ENCODE measurements at regions not wholly inside any gene's neighbourhood (a gene's known extent, or its start where the extent isn't known, plus 50 kb on each side); places are given as distances from the start of the nearest gene placed in this dataset.

DNA sequence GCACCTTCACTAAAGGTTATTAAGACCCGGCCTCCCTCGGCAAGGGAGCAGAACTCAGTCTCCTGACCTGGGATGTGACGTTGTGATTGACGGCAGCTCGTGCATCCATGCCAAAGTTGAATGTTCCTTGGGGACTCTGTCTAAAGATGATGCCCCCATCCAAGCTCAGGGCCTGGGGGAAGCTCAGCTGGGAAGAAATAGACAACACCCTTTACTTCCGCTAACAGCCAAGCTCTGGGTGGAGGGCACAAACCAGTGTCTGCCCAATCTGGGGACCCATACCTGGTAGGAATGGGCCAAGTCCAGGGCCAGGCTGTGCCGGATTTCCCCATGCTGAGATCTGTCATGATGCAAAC is 95.4 kb downstream of the RMI2 start:
- DNase-seq (ENCODE audit: low read depth, low spot score) = no peak

- no peak for DNase-seq (ENCODE audit: low read depth, low spot score)
Observed at GRCh38 chr16:11445486-11445885, 100.2 kb downstream of the RMI2 start.

DNA sequence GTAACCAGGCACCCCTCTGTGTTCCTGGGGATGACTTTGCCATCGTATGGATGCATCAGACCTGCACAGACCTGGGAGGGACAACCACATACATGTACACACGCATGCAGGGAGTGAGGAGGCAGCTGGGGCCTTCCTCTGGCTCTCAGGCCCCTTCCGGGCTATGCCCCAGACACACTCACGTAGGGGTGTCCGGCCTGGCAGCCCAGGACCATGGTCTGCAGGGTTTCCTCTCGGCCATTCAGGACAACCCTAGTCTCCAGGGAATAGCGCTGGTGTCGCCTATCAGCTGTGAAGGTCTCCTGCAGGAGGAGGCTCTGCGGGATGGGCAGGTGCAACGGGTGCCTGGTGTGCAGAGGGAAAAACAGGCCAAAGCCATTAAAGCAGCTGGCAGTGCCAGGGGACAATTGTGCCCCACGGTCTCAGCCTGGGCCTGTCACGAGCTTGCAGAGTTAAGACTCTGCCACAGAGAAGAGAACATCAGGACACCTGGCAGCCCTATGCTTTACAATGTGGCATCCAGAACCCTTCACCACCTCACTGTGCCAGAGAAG is 101.4 kb downstream of the RMI2 start:
- DNase-seq (ENCODE audit: low read depth, low spot score) = no peak

DNA sequence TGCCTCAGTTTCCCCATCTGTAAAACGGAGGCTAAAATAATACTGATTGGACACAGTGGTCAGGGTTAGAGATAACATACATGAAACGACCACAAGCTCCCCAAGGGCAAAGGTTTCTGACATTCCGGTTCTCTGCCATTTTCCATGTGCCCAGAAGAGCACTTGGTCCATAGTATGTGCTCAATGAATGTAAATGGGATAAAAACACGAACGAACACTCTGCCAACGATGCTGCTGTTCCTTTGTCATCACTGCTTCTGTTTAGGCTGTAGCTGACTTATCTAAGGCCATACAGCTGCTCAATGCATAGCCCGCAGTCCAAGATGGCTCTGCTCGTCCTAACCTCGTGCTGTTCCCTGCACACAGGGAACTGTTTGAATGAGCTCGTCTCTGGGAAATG is 102.0 kb downstream of the RMI2 start:
- no peak for DNase-seq (ENCODE audit: low read depth, low spot score)

DNA sequence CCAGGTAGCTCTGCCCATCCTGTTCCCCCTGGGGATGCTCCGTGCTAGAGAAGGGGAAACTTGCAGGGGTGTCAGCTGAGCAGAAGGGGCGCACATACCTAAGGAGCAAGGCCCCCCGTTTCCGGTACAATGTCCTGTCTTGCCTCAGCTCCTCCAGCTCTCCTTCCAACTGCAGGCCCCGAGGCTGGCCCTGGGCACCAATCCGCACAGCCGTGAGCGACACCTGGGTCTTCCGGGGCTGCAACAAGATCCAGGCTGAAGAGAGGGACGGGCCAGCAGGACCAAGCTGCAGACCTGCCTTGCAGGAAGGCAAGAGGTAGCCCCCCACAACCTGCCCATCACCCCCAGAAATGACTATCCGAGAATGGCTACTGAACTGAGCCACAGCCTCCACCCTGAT is 102.6 kb downstream of the RMI2 start:
- no peak for DNase-seq (ENCODE audit: low read depth, low spot score)

- DNase-seq (ENCODE audit: low read depth, low spot score) = no peak
Observed at GRCh38 chr16:11448796-11449416, 103.6 kb downstream of the RMI2 start.

GRCh38 chr16:11449716-11450115 is 104.5 kb downstream of the RMI2 start:
- no peak for DNase-seq (ENCODE audit: low read depth, low spot score)

GRCh38 chr16:11450136-11450535 is 104.9 kb downstream of the RMI2 start:
- no peak for DNase-seq (ENCODE audit: low read depth, low spot score)

DNA sequence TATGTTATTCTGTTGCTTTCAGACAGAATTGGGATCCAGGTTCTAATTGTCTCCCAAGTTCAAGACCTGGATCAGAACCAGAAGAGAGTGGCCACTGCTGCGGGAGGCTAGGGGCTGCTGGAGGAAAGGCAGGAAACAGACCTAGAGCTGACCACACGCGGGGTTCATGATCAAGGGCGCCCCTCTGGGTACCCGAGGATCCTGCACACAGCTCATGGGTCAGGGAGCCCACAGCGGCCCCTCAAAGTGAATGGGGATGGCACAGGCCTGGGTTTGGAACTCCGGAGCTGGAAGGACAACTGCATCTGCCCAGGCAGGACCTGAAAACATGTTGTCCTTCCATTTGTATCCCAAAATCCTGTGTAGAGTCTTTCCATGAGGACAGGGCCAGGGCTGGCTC is 107.0 kb downstream of the RMI2 start:
- DNase-seq (ENCODE audit: low read depth, low spot score) = no peak

- peak; percentile 16 for DNase-seq (ENCODE audit: low read depth, low spot score)
Observed at GRCh38 chr16:11452746-11453389, 107.6 kb downstream of the RMI2 start.

DNA sequence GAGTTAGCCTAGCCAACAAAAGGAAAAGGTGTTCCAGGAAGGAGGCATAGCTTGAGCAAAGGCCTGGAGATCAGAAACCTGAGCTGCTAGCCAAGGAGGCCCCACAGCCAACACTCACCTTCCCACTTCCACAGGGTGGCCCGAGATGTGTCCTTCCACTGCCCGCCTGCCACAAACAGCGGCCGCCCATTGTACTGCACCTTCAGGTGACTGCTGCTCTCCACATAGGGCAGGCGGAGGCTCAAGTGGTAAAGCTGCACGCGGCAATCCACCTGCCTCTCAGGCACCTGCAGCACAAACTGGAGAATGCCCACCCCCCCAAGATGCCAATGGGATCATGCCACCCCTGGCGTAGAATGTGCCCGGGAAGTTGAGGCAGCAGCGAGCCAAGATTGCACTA is 111.5 kb downstream of the RMI2 start:
- DNase-seq (ENCODE audit: low read depth, low spot score) = no peak

- DNase-seq (ENCODE audit: low read depth, low spot score) = no peak
Observed at GRCh38 chr16:11459722-11460121, 114.5 kb downstream of the RMI2 start.

DNA sequence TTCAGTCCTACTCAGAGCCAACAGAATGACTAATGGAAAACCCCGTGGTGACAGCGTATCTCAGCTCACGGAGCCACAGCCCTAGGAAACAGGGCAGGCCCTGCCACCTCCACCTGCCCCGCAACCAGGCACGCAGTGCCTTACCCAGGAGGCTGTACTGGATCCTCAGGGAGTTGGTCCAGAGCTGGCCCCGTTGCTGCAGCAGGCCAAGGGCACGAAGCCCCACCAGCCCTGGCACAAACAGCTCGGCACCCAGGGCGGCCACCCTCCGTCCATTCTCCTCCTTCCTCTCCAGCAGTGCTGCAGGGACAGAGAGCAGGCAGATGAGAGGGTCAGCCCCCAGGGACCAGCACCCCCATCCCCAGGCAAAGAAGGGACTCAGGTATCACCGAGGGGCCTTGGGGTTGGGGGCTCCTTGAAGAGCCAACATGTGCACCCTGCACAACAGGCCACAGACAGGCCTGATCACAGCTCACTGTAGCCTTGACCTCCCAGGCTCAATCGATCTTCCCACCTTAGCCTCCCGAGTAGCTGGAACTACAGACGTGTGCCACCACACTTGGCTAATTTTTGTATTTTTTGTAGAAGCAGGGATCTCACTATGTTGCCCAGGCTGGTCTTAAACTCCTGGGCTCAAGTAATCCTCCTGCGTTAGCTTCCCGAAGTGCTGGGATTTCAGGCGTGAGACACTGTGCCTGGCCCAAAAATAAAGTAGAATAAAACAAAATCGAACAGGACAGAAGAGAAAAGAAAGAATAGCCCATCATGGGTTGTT is 115.7 kb downstream of the RMI2 start:
- no peak for DNase-seq (ENCODE audit: low read depth, low spot score)

DNA sequence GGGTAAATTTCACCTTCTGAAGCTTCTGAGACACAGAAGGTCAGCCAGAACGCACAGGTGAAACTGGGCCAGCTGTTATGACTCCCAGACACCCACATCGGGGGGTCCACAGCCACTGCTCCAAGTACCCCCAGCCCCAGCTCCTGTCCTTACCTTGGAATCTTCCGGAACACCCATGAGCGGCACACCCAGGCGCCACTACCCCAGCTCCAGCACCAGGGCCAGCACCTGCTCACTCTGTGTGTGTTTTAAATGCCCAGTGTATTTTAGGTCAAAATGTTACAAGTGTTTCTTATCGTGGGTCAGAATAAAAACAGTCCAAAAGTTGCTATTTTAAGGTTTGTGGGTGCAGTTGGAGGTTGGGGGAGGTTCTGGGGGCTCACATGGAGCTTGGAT is 116.3 kb downstream of the RMI2 start:
- DNase-seq (ENCODE audit: low read depth, low spot score) = no peak

GRCh38 chr16:11462036-11462435 is 116.8 kb downstream of the RMI2 start:
- no peak for DNase-seq (ENCODE audit: low read depth, low spot score)

DNA sequence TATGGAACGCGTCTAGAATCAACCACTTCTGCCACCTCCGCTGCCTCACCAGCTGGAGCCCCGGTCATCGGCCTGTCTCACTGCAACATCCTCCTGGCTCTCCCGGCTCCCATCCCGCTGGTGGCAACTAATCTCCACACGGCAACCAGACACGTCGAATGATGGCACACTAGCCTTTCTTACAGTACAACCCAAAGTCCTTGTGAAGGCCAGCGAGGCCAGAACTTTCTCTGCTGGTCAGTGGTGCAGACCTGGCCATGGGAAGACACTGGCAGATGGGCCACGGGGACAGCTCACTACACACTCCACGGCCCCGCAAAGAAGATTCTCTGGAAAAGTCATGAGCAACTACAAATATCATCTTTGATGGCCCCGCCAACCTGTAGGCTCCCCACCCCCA is 117.6 kb downstream of the RMI2 start:
- no peak for DNase-seq (ENCODE audit: low read depth, low spot score)

GRCh38 chr16:11464241-11464640 is 119.0 kb downstream of the RMI2 start:
- DNase-seq (ENCODE audit: low read depth, low spot score) = no peak

DNA sequence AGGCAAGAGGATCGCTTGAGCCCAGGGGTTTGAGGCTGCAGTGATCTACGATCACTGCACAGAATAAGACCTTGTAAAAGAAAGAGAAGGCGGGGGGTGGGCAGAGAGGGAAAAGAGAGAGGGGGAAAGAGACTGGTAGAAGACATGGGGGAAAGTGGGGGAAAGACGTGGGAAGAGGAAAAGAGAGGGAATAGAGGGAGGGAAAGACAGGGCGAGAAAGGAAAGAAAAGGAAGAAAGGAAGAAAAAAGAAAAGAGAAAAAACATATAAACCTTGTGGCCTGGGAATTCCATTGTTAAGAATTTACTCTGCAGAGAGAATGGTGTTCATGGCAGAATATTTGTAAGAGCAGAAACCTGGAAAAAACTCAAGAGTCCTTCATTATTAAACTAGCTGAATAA is 120.4 kb downstream of the RMI2 start:
- no peak for DNase-seq (ENCODE audit: low read depth, low spot score)

DNA sequence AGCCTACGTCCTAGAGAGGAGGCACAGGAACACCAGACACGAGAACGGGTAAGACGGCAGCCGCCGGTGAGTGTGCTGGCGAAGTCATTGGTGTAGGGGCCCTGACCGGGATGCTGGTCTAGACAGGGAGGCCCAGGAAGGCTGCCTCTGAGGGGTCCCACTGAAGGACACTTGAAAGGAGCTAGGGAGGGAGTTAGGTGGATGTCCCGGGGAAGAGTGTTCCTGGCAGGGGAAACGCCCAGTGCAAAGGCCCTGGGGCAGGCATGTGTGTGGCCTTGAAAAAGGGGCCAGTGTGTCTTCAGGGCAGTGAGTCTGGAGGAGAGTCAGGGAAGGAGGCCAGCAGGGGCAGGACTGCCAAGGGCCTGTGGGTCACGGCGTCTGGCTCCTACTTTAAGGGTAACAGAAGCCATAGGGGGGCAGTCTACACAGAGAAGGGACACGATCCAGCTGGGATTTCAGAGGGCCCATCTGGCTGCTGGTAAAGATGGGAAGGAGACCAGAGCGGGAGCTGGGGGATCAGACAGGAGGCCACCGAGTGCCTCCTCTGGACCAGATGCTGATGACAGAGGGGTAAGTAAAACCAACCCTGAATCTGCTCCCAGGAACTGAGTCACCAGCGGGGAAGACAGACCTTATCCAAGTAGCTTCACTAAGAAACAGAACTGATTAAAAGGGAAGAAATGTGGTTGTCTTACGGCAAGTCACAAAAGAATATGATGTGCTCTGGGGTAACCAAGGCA is 115.9 kb downstream of the LITAF start:
- no peak for DNase-seq (ENCODE audit: low read depth, low spot score)

- no peak for DNase-seq (ENCODE audit: low read depth, low spot score)
Observed at GRCh38 chr16:11471548-11471947, 115.2 kb downstream of the LITAF start.

GRCh38 chr16:11472410-11472809 is 114.3 kb downstream of the LITAF start:
- DNase-seq (ENCODE audit: low read depth, low spot score) = no peak

DNA sequence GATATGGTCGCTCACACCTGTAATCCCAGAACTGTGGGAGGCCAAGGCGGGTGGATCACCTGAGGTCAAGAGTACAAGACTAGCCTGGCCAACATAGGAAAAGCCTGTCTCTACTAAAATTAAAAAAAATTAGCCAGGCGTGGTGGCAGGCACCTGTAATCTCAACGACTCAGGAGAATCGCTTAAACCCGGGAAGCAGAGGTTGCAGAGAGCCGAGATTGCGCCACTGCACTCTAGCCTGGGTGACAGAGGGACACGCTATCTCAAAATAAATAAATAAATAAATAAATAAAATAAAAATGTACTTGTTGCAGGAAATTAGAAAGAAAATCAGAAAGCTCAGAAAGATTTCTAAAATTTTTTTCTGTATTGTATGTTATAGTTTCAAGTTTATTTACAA is 113.9 kb downstream of the LITAF start:
- DNase-seq (ENCODE audit: low read depth, low spot score) = no peak
